Breast epithelium (tissue), 3 donors: ENCODE measurements at regions not wholly inside any gene's neighbourhood (a gene's known extent, or its start where the extent isn't known, plus 50 kb on each side); places are given as distances from the start of the nearest gene placed in this dataset.

Experiments used
- CTCF ChIP-seq, 3 donors: fragments of 450-650 bp; IDR thresholded peaks; one replicate each; pipeline ENCODE4 v1.5.1; 2016 to 2017; ENCODE audit warnings: antibody characterized with exemption in 3 of 3, mild to moderate bottlenecking in 3 of 3, moderate library complexity in 3 of 3
- POLR2A ChIP-seq: fragments of 450-650 bp; IDR thresholded peaks from one replicate; pipeline ENCODE4 v1.6.1; 2016; ENCODE audit warnings: antibody characterized with exemption, mild to moderate bottlenecking, moderate library complexity
- POLR2AphosphoS5 ChIP-seq, 3 donors: sonication (generic); formaldehyde crosslinking; IDR thresholded peaks; one replicate each; pipeline ENCODE4 v1.6.1; 2017; ENCODE audit warnings: antibody characterized with exemption in 3 of 3

DNA sequence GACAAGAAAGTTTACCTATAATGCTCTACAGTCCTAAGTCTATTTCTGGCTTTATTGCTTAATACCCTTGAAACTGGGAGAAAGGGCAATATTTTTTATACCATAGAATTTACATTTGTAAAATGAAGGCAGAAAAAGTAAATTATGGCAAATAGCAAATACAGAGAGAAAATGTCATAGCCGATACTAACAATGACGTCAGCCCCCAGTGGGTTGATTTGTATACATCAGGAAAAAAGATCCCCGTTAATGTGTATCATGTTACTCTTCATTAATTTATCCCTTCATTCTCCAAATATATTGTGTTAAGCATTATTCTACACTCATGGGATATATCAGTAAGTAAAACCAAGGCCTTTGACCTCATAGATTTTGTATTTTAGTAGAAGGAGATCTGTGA is 445.1 kb upstream of the SYT1 start:
- TF ChIP-seq CTCF (IDR thresholded peaks at IDR 0.05) (no peak), POLR2AphosphoS5 (IDR thresholded peaks at IDR 0.05) (no peak), POLR2A (no peak)
